A549 (cell line): ENCODE measurements at regions not wholly inside any gene's neighbourhood (a gene's known extent, or its start where the extent isn't known, plus 50 kb on each side); places are given as distances from the start of the nearest gene placed in this dataset.

Experiments
- ATAC-seq, 2 experiments: fragments of 200-7000 bp in 1 of 2; fragments of >200 bp in 1 of 2; cut with Nextera tagmentation in 1 of 2; cut with Tn5 transposase in 1 of 2; 3 replicates each; pipeline versions ENCODE4 v1.8.0 to v1.9.1; 2018 to 2020; ENCODE audit warnings: mild to moderate bottlenecking in 1 of 2, moderate library complexity in 1 of 2
- CTCF ChIA-PET: fragments of 300-600 bp; sonication (Branson Sonifier 250); formaldehyde crosslinking; extraction: SDS; loops from one replicate; lab custom pipeline; 2021; ENCODE audit warnings: antibody characterized with exemption, inconsistent platforms; lab: Yijun Ruan, JAX
- POLR2A ChIA-PET: fragments of 350-600 bp; formaldehyde crosslinking; extraction: SDS; loops from one replicate; lab custom pipeline; 2021; ENCODE audit warnings: antibody characterized with exemption, inconsistent platforms; lab: Yijun Ruan, JAX
- DNase-seq, 2 experiments: peaks; one replicate each; pipeline versions ENCODE4 v3.0.0 to v3.0.0-alpha.2; 2011 to 2016; ENCODE audit warnings: low read depth in 1 of 2, low spot score in 1 of 2
- FAIRE-seq: peaks from 2 replicates; lab custom pipeline; 2011; peaks lifted over from hg19 to GRCh38; lab: Jason Lieb, UNC
- H3K27ac ChIP-seq, 2 experiments: fragments of >200 bp; sonication (Bioruptor Twin); formaldehyde crosslinking; 3 replicates each; pipeline ENCODE4 v1.5.1; 2016 to 2017
- H3K4me1 ChIP-seq: fragments of >200 bp; sonication (Bioruptor Twin); formaldehyde crosslinking; 3 replicates; pipeline ENCODE4 v1.6.1; 2016
- H3K4me2 ChIP-seq: fragments of >200 bp; sonication (Bioruptor Twin); formaldehyde crosslinking; 3 replicates; pipeline ENCODE4 v1.6.1; 2016
- H3K4me3 ChIP-seq: fragments of >200 bp; sonication (Bioruptor Twin); formaldehyde crosslinking; 3 replicates; pipeline ENCODE4 v1.5.1; 2016
- H3K9me3 ChIP-seq: fragments of >200 bp; sonication (Bioruptor Twin); formaldehyde crosslinking; 3 replicates; pipeline ENCODE4 v1.6.1; 2016
- BCL3 ChIP-seq: fragments of >200 bp; sonication (Bioruptor Twin); formaldehyde crosslinking; IDR thresholded peaks from 3 replicates; pipeline ENCODE4 v1.6.1; 2016
- CBX2 ChIP-seq: fragments of 200-600 bp; sonication (generic); IDR thresholded peaks from 2 replicates; pipeline ENCODE4 v1.6.1; 2016; ENCODE audit warnings: low read depth, mild to moderate bottlenecking, borderline replicate concordance
- CHD2 ChIP-seq: fragments of 150-350 bp; IDR thresholded peaks from 2 replicates; pipeline ENCODE4 v1.6.1; 2014; ENCODE audit warnings: low read length; ENCODE audit not compliant: partially characterized antibody
- CHD4 ChIP-seq: fragments of 200-600 bp; sonication (generic); IDR thresholded peaks from 2 replicates; pipeline ENCODE4 v1.6.1; 2016; ENCODE audit warnings: antibody characterized with exemption, mild to moderate bottlenecking, borderline replicate concordance
- EHF ChIP-seq: fragments of 250-450 bp; sonication (Bioruptor Pico); IDR thresholded peaks from 2 replicates; pipeline ENCODE4 v1.5.0; 2020; ENCODE audit warnings: mild to moderate bottlenecking
- EHMT2 ChIP-seq: fragments of 200-600 bp; sonication (generic); IDR thresholded peaks from 2 replicates; pipeline ENCODE4 v1.6.1; 2016; ENCODE audit warnings: antibody characterized with exemption, low read depth, mild to moderate bottlenecking, moderate library complexity
- ESRRA ChIP-seq: fragments of 150-350 bp; IDR thresholded peaks from 2 replicates; pipeline ENCODE4 v1.6.1; 2014; ENCODE audit warnings: mild to moderate bottlenecking, low read length, borderline replicate concordance
- HDAC2 ChIP-seq: fragments of 200-600 bp; sonication (generic); IDR thresholded peaks from 2 replicates; pipeline ENCODE4 v1.6.1; 2016
- HEYL ChIP-seq: fragments of 250-450 bp; sonication (Bioruptor Pico); IDR thresholded peaks from 2 replicates; pipeline ENCODE4 v1.8.0; 2021; ENCODE audit warnings: mild to moderate bottlenecking, moderate library complexity
- HOXA7 ChIP-seq: fragments of 250-450 bp; sonication (Bioruptor Pico); IDR thresholded peaks from 2 replicates; pipeline ENCODE4 v1.5.0; 2020; ENCODE audit warnings: mild to moderate bottlenecking, moderate library complexity
- HOXB13 ChIP-seq: fragments of 250-450 bp; sonication (Bioruptor Pico); IDR thresholded peaks from 2 replicates; pipeline ENCODE4 v1.5.0; 2020; ENCODE audit warnings: low read depth, mild to moderate bottlenecking, moderate library complexity
- JUN ChIP-seq, 2 experiments: fragments of >200 bp; sonication (Bioruptor Twin); formaldehyde crosslinking; IDR thresholded peaks; 2 replicates in 1 of 2; 3 replicates in 1 of 2; pipeline ENCODE4 v1.6.1; 2016 to 2017
- KDM1A ChIP-seq: fragments of 200-600 bp; sonication (generic); IDR thresholded peaks from 2 replicates; pipeline ENCODE4 v1.6.1; 2016; ENCODE audit warnings: low read depth, mild to moderate bottlenecking
- KDM5A ChIP-seq: fragments of 200-600 bp; sonication (generic); IDR thresholded peaks from 2 replicates; pipeline ENCODE4 v1.6.1; 2016; ENCODE audit warnings: antibody characterized with exemption, mild to moderate bottlenecking
- MAX ChIP-seq: IDR thresholded peaks from 2 replicates; pipeline ENCODE4 v1.6.1; 2012
- MAZ ChIP-seq: fragments of 150-350 bp; IDR thresholded peaks from 2 replicates; pipeline ENCODE4 v1.6.1; 2014; ENCODE audit warnings: antibody characterized with exemption, low read depth, low read length, borderline replicate concordance
- MYC ChIP-seq: IDR thresholded peaks from 2 replicates; pipeline ENCODE4 v1.6.1; 2012; ENCODE audit warnings: mild to moderate bottlenecking, inconsistent platforms, low read length, improper control_type of control experiment, borderline replicate concordance
- NFE2L2 ChIP-seq: fragments of 150-350 bp; conservative IDR thresholded peaks from 2 replicates; pipeline ENCODE4 v1.6.1; 2014; ENCODE audit warnings: low read length
- POLR2AphosphoS2 ChIP-seq: conservative IDR thresholded peaks from 2 replicates; pipeline ENCODE4 v1.6.1; 2012; ENCODE audit warnings: low read length, improper control_type of control experiment, inconsistent platforms
- RARB ChIP-seq: fragments of 250-450 bp; sonication (Bioruptor Pico); IDR thresholded peaks from 2 replicates; pipeline ENCODE4 v1.8.0; 2021; ENCODE audit warnings: mild to moderate bottlenecking, moderate library complexity
- RCOR1 ChIP-seq: fragments of 150-350 bp; IDR thresholded peaks from 2 replicates; pipeline ENCODE4 v1.6.1; 2014; ENCODE audit warnings: antibody characterized with exemption, low read length, low read depth
- RNF2 ChIP-seq: fragments of 200-600 bp; sonication (generic); IDR thresholded peaks from 2 replicates; pipeline ENCODE4 v1.6.1; 2016; ENCODE audit warnings: low read depth, mild to moderate bottlenecking, antibody characterized with exemption, moderate library complexity, borderline replicate concordance
- SMC3 ChIP-seq: fragments of >200 bp; sonication (Bioruptor Twin); formaldehyde crosslinking; IDR thresholded peaks from 3 replicates; pipeline ENCODE4 v1.6.1; 2018; ENCODE audit warnings: inconsistent platforms
- SREBF2 ChIP-seq: fragments of 450-650 bp; IDR thresholded peaks from 2 replicates; pipeline ENCODE4 v1.6.1; 2014; ENCODE audit warnings: mild to moderate bottlenecking, moderate library complexity
- ZFP36 ChIP-seq: fragments of 450-650 bp; IDR thresholded peaks from 2 replicates; pipeline ENCODE4 v1.6.1; 2014; ENCODE audit warnings: borderline replicate concordance; ENCODE audit not compliant: partially characterized antibody
- ZSCAN20 ChIP-seq: fragments of 250-450 bp; sonication (Bioruptor Pico); IDR thresholded peaks from 2 replicates; pipeline ENCODE4 v1.8.0; 2022; ENCODE audit warnings: mild to moderate bottlenecking, moderate library complexity
- WGBS: methylation state at CpG from one replicate; pipeline ENCODE4 v1.1.6; 2017; ENCODE audit errors: missing lambda C conversion rate; 5-methylcytosine and 5-hydroxymethylcytosine counted together
- TF ChIP-seq, protein P1 (sequence below): IDR thresholded peaks from 2 replicates; pipeline ENCODE4 v1.6.1; 2012

DNA sequence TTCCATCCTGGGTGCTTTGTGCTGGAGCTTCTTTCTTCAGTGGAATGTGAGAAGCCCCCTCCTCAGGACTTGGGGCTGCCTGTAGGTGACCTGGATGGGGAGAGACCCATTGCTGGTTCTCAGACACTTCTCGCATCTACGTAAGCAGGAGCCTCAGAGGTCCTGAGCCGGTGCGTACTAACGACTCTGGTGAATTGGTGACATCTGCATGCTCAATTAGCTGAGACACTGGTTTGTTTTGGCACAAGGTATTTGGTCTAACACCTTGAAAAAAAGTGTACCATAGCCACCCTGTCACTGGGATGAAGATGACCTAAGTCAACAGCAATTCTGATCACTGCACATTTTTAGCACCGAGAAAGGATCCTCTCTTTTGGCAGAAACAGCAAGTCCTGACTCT is 57.7 kb downstream of the LRRC30 start:
- TF ChIP-seq MYC = no peak
- no peak for TF ChIP-seq HOXA7 (CRISPR knock-in tag)
- no peak for TF ChIP-seq RNF2
- TF ChIP-seq RCOR1 = no peak
- TF ChIP-seq POLR2AphosphoS2 = no peak
- no peak for TF ChIP-seq ZSCAN20 (CRISPR knock-in tag)
- TF ChIP-seq EHF = no peak
- no peak for TF ChIP-seq SMC3
- no peak for TF ChIP-seq MAZ
- TF ChIP-seq MAX = no peak
- TF ChIP-seq JUN (IDR thresholded peaks at IDR 0.05) = no peak
- TF ChIP-seq BCL3 = no peak
- no peak for TF ChIP-seq SREBF2
- no peak for TF ChIP-seq HEYL (CRISPR knock-in tag)
- TF ChIP-seq HDAC2 = no peak
- TF ChIP-seq CHD2 = no peak
- no peak for TF ChIP-seq CHD4
- no peak for TF ChIP-seq CBX2
- TF ChIP-seq NFE2L2 = no peak
- no peak for TF ChIP-seq EHMT2
- WGBS = 71% methylated on average over 6 of the region's 6 CpGs
- no peak for DNase-seq
- no peak for ATAC-seq
- no peak overlapping the region for H3K27ac ChIP-seq
- POLR2A ChIA-PET = no interaction called here
- FAIRE-seq = no peak
- CTCF ChIA-PET = interaction anchor here (0.5 kb wide), 1 partner anchor 507 kb away, joined by 4 read pairs; no protein-coding TSS in a partner anchor
- H3K4me3 ChIP-seq = no peak overlapping the region
- H3K4me2 ChIP-seq = no peak overlapping the region
- H3K4me1 ChIP-seq = no peaks in the 10 kb centered on the region
- peaks cover under 1% of the 10 kb centered on the region; the same call in 1 of the 3 replicates for H3K9me3 ChIP-seq

DNA sequence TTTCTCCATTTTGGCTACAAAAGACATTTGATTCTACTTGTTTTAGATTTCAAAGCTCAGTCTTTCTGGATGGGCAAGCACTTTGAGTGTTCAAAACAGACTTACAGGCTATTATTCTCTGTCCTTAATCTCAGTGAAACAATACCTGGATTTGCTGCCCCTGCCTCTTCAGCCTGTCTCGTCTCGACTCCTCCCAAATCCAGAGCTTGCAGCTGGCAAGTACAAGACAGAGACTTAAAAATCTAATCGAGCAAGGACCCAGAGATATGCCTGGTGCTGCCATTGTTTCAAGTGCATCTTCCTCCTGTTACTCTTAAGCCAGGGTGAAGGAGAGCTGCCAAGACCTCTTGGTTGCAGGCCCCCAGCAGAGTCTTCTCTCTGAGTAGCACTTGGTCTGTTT is 59.2 kb downstream of the LRRC30 start:
- FAIRE-seq = no peak
- POLR2A ChIA-PET = no interaction called here

GRCh38 chr18:7291046-7291445 is 60.2 kb downstream of the LRRC30 start:
- DNase-seq (no peak), FAIRE-seq (no peak), ATAC-seq (no peak)
- no peak overlapping the region for H3K4me2 ChIP-seq
- H3K27ac ChIP-seq = no peak overlapping the region
- POLR2A ChIA-PET = no interaction called here
- no peak overlapping the region for H3K4me3 ChIP-seq
- peaks cover 3% of the 10 kb centered on the region; the same call in 2 of the 3 replicates for H3K9me3 ChIP-seq
- no peaks in the 10 kb centered on the region for H3K4me1 ChIP-seq
- TF ChIP-seq ZFP36 (no peak), HOXB13 (CRISPR knock-in tag) (no peak), KDM1A (no peak), JUN (IDR thresholded peaks at IDR 0.05) (no peak), KDM5A (no peak), POLR2AphosphoS2 (no peak), ESRRA (no peak), RARB (no peak), MAX (no peak), EHF (no peak)
- TF ChIP-seq, protein P1, sequence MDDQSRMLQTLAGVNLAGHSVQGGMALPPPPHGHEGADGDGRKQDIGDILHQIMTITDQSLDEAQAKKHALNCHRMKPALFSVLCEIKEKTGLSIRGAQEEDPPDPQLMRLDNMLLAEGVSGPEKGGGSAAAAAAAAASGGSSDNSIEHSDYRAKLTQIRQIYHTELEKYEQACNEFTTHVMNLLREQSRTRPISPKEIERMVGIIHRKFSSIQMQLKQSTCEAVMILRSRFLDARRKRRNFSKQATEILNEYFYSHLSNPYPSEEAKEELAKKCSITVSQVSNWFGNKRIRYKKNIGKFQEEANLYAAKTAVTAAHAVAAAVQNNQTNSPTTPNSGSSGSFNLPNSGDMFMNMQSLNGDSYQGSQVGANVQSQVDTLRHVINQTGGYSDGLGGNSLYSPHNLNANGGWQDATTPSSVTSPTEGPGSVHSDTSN = no peak
- 56% methylated on average over 2 of the region's 3 CpGs for WGBS
- CTCF ChIA-PET = interaction anchor here (1.7 kb wide), 1 partner anchor 18 kb away, joined by 4 read pairs; no protein-coding TSS in a partner anchor

More for the DNA sequence above, 59.2 kb downstream of the LRRC30 start:
- Histone ChIP-seq H3K27ac (no peak overlapping the region), H3K9me3 (peaks cover 3% of the 10 kb centered on the region; the same call in 1 of the 3 replicates), H3K4me1 (no peaks in the 10 kb centered on the region), H3K4me2 (no peak overlapping the region), H3K4me3 (no peak overlapping the region)
- TF ChIP-seq HDAC2 = no peak
- no peak for DNase-seq
- 48% methylated on average over 3 of the region's 3 CpGs for WGBS
- no peak for ATAC-seq
- CTCF ChIA-PET = interaction anchor here (1.6 to 1.7 kb wide), 2 partner anchors 17 to 277 kb away, joined by 4 read pairs; partner anchors contain the start of gene PTPRM
